ENCODE measurements at regions not wholly inside any gene's neighbourhood (a gene's known extent, or its start where the extent isn't known, plus 50 kb on each side); places are given as distances from the start of the nearest gene placed in this dataset.

- DNase-seq (ENCODE audit: low read depth in 2 of 2), result no peak
Measured at GRCh38 chr11:104254347-104254746, 90.4 kb upstream of the PDGFD start.

DNA sequence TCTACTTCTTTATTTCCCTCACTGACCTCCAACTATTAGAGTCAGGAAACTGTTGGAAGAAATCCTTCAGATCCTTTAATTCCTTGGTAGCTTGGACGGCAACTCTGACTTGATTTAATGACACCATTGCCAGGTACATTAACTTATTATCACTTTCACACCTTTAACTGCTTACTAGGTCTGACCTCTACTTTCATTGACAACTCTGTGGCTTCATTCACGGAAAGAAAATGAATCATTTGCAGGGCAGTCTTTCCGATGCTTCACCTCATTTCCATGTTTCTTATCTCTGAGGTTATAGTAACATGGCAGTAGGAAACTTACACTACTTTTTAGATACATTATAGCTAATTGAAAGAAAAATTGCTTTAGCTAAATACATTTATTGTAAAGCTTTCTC lies 82.6 kb upstream of the PDGFD start:
- DNase-seq (ENCODE audit: low read depth in 2 of 2), result no peak

DNA sequence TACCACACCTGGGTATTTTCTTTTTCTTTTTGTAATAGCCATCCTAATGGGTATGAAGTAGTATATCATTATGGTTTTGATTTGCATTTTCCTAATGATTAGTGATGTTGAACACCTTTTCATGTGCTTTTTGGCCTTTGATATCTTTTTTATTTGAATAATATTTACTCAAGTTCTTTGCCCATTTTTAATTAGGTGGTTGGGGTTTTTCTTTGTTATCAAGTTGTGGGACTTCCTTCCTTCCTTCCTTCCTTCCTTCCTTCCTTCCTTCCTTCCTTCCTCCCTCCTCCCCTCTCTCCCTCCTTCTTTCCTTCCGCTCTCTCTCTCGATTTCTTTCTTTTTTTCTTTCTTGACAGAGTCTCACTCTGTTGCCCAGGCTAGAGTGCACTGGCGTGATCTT lies 75.0 kb upstream of the PDGFD start:
- no peak for DNase-seq (ENCODE audit: low read depth in 2 of 2)

- DNase-seq (ENCODE audit: low read depth in 2 of 2), result no peak
Measured at GRCh38 chr11:104225047-104225446, 61.1 kb upstream of the PDGFD start.

DNA sequence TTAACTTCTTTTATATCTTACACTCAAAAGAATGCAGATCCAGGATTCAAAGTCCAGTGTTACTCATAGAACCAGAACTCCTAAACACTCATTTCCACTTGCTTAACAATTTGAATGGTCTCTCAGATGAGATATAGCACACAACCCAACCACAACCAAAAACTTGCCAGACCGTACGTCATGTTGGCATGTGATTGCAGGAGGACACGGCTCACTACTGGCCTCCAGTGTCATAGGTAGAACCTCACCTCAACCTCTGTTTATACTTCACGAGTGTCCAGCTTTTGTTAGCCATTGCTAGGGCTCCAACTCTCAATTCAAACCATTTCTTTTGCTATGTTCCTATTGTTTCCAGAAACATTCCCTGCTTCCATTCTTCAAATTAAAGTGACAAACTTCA lies 58.5 kb upstream of the PDGFD start:
- DNase-seq (ENCODE audit: low read depth in 2 of 2), result no peak

DNA sequence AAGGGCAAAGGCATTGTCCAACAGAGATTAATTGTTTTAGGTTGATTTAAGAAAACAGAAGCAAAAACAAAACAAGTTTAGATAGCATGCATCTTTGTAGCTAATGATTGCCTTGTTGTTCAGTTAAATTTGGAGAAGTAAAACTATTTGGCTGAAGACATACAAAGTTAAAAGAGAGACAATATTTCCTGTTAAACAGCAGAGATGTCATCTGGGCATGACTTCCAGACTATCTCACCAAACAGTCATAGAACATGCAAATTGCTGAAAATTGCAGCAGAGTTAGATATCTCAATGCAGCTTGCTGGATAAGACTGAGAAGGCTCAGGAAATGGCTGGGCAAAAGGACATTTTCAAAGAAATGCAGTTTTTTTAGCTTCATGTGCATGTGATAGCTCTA lies 57.5 kb upstream of the PDGFD start:
- no peak for DNase-seq (ENCODE audit: low read depth in 2 of 2)

- no peak for DNase-seq (ENCODE audit: low read depth in 2 of 2)
Measured at GRCh38 chr11:104219096-104219495, 55.1 kb upstream of the PDGFD start.

- DNase-seq (ENCODE audit: low read depth in 2 of 2), result no peak
Measured at GRCh38 chr11:104214517-104214916, 50.6 kb upstream of the PDGFD start.
